ENCODE measurements at regions not wholly inside any gene's neighbourhood (a gene's known extent, or its start where the extent isn't known, plus 50 kb on each side); places are given as distances from the start of the nearest gene placed in this dataset.
"Not testable (repeated sequence)": the region's sequence is repeated elsewhere in the genome, so short reads cannot be mapped to it uniquely, and the experiment has no call there.

DNA sequence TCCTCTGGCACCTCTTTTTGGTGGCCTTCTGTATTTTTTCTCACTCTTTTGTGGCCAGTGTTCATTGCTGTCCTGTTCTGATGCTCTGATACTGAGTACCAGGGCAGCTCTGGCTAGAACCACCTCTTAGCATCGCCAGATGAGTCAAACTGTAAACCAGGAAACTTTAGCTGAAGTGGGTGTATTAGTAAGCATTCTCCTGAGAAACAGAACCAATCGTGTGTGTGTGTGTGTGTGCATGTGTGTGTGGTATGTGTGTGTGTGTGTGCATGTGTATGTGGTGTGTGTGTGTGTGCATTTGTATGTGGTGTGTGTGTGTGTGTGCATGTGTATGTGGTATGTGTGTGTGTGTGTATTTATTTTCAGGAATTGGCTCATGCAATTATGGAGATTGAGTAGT is 166.3 kb upstream of the SKOR2 start:
- no peak for DNase-seq (ENCODE audit: low read depth in 3 of 3, low spot score in 1 of 3)

- no peak for DNase-seq (ENCODE audit: low read depth in 3 of 3, low spot score in 1 of 3)
Observed at GRCh38 chr18:47415881-47416280, 164.4 kb upstream of the SKOR2 start.

- no peak for DNase-seq (ENCODE audit: low read depth in 3 of 3, low spot score in 1 of 3)
Observed at GRCh38 chr18:47413327-47413726, 161.9 kb upstream of the SKOR2 start.

DNA sequence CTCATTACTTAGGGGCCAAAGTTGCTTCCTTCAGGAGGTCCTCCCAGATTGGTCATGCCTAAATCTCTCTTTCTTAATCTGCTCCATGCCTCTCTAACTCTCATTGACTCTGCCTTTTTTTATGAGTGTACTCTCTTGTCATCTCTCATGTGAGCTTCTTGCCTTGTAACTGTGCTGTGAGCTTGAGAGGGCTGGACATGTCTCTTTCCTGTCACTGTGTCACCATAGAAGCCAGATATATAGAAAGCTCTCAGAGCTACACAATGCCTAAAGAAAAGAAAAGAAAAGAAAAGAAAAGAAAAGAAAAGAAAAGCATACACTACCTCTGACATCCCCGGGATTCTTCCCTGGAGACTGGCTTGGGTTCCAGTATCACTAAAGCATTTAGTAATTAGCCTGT is 161.5 kb upstream of the SKOR2 start:
- DNase-seq (ENCODE audit: low read depth in 3 of 3, low spot score in 1 of 3): no peak

DNA sequence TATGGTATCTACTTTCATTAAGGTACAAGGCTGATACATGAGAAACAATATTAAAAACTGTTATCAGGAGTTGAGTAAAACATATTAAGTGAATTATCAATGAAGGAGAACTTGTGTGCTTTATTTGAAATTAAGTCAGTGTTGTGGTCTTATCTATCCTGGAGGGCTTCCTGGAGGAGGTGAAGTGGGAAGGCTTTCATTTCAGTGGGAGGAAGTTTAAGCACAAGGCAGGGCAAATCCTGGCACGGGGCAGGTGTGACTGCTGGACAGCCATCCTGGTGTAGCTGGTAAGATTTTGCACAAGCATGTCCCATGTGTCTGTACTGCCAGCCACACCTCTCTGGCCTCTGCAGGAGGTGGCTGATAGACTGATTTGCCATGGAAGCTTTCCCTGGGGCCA is 159.7 kb upstream of the SKOR2 start:
- DNase-seq (ENCODE audit: low read depth in 3 of 3, low spot score in 1 of 3): no peak

- no peak for DNase-seq (ENCODE audit: low read depth in 3 of 3, low spot score in 1 of 3)
Observed at GRCh38 chr18:47410139-47410538, 158.7 kb upstream of the SKOR2 start.

DNA sequence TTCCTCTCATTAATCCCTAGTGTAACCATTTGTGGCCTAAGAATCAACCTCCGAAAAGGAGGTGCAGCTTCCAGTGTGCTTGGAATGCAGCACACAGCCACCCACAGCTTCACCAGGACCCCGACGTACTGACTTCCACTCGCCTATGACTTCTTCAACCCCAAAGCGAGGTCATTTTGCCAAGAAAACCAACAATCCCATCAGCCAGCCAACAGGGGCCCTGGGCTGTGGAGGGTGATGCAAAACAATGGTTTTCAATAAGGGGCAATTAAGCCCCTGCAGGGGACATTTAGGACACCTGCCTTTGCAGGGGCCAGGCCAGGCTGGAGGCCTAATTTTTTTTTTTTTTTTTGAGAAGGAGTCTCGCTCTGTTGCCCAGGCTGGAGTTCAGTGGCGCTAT is 158.1 kb upstream of the SKOR2 start:
- DNase-seq (ENCODE audit: low read depth in 3 of 3, low spot score in 1 of 3): no peak

DNA sequence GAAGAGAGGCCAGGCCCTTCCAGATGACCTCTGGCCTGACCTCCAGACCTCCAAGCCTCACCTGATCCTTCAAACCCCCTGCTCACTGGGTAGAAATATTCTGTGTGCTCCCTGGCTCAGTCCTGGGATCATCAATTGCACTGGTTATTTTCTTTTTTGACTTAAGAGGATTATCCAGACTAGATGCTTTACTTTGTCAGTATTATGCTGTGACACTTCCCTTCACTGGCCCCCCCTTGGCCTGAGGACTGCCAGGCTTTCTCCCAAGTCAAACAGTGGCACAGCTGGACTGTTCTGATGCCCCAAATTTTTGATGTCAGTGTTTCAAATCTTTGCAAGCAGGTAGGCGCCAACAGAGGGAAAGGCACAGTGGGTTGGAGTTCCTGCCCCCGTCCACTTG is 156.3 kb upstream of the SKOR2 start:
- DNase-seq (ENCODE audit: low read depth in 3 of 3, low spot score in 1 of 3): no peak

GRCh38 chr18:47404845-47405244 is 153.4 kb upstream of the SKOR2 start:
- no peak for DNase-seq (ENCODE audit: low read depth in 3 of 3, low spot score in 1 of 3)

GRCh38 chr18:47403949-47404348 is 152.5 kb upstream of the SKOR2 start:
- no peak for DNase-seq (ENCODE audit: low read depth in 3 of 3, low spot score in 1 of 3)

GRCh38 chr18:47403317-47403716 is 151.9 kb upstream of the SKOR2 start:
- DNase-seq (ENCODE audit: low read depth in 3 of 3, low spot score in 1 of 3): no peak

DNA sequence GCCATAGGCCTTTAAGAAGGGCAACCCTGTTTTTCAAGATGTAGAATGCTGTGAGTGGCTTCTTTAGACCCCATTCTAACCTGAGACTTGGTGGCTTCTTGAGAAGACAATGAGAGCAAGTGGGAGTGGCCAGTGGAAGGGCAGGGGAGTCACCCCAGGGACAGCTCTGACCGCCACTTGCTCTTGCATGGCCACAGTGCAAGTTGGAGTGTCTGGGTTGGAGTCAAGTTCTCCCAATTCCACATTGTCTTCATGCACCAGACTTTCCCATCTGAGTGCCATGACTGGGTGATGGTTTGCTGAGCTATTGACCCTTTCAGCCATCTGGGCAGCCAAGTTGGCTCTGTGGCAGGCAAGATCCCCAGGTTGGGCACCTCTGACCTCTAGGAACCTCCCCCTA is 148.0 kb upstream of the SKOR2 start:
- no peak for DNase-seq (ENCODE audit: low read depth in 3 of 3, low spot score in 1 of 3)

- no peak for DNase-seq (ENCODE audit: low read depth in 3 of 3, low spot score in 1 of 3)
Observed at GRCh38 chr18:47397671-47398319, 146.3 kb upstream of the SKOR2 start.

GRCh38 chr18:47391665-47392064 is 140.2 kb upstream of the SKOR2 start:
- no peak for DNase-seq (ENCODE audit: low read depth in 3 of 3, low spot score in 1 of 3)

GRCh38 chr18:47390410-47391024 is 139.1 kb upstream of the SKOR2 start:
- no peak for DNase-seq (ENCODE audit: low read depth in 3 of 3, low spot score in 1 of 3)

GRCh38 chr18:47389210-47389609 is 137.8 kb upstream of the SKOR2 start:
- no peak for DNase-seq (ENCODE audit: low read depth in 3 of 3, low spot score in 1 of 3)

DNA sequence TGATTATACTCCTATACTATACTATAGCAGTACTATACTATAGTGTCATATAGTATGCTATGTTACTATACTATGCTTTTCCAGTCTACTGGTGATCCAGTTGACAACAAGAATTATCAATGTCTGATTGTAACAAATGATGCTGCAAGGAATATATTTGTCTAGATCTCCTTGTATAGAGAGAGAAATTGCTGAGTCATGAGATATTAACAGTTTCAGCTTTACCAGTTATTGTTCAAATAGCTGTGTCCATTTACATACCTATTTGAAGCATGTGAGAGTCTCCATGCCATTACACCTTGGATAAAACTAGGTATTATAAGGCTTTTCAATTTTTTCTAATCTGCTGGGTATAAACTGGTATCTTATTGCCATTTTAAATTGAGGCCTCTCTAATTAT is 136.4 kb upstream of the SKOR2 start:
- DNase-seq (ENCODE audit: low read depth in 3 of 3, low spot score in 1 of 3): no peak

GRCh38 chr18:47383729-47384128 is 132.3 kb upstream of the SKOR2 start:
- no peak for DNase-seq (ENCODE audit: low read depth in 3 of 3, low spot score in 1 of 3)

- DNase-seq (ENCODE audit: low read depth in 3 of 3, low spot score in 1 of 3): no peak
Observed at GRCh38 chr18:47381975-47382570, 130.6 kb upstream of the SKOR2 start.

DNA sequence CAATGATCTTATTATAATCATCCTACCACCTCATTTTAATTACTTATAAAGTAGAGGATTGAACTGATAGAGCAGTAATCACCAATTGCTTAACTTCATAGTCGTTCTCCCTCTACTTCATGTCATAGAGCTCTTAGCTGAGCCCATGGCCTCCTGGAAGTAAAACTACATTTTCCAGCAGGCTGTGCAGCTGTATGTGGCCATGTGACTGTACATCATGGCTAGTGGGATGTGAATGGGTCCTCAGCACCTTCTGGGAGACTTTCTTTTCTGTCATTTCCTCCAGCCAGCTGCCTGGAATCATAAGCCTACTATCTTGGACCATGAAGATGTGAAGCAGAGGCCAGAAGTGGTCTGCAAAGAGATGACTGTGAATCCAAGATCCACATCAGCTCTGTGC is 128.7 kb upstream of the SKOR2 start:
- DNase-seq (ENCODE audit: low read depth in 3 of 3, low spot score in 1 of 3): no peak

DNA sequence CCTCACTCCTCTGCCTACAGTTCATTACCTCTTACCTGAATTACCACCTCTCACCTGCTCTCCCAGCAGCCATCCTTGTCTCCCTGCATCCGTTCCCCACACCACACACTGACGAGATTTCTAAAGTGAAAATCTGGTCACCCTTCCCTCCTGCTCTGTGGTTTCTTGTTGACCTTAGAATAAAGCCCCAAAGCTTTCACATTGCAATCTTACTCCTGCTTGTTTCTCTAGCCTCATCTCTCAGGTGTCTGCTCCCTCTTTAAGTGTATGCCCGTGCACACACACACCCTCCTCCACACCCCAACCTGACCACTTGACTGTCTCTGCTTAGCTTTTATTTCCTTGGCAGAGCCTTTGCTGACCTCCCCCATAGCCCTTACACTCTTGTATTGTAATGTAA is 122.0 kb upstream of the SKOR2 start:
- no peak for DNase-seq (ENCODE audit: low read depth in 3 of 3, low spot score in 1 of 3)

DNA sequence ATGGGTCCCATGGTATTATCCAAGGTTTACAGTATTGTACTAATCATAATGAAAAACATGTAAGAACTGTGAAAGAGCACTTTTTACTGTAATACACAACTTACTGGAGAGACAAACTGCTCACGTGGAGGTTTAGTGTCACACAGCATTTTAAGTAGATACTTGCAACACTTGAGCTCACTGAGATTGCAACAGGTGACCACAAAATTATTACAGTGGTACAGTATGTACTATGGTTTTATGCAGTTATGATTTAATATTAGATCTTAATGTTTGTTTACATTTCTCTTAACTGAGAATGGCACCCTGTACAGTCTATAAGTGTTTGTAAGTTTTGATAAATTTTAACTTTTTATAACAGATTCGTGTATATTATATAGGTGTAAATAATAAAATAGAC is 118.6 kb upstream of the SKOR2 start:
- no peak for DNase-seq (ENCODE audit: low read depth in 3 of 3, low spot score in 1 of 3)

GRCh38 chr18:47354061-47354460 is 102.6 kb upstream of the SKOR2 start:
- DNase-seq (ENCODE audit: low read depth in 3 of 3, low spot score in 1 of 3): not testable (repeated sequence)

Measured in stimulated activated CD4-positive, alpha-beta T cell treated with anti-CD3 and anti-CD28 coated beads, TNF-alpha, amount 100 ng/mL, for 1 hour (primary cell).